ENCODE measurements at regions not wholly inside any gene's neighbourhood (a gene's known extent, or its start where the extent isn't known, plus 50 kb on each side); places are given as distances from the start of the nearest gene placed in this dataset.

GRCh38 chr13:33710924-33711323, 107.0 kb upstream of the RFC3 start:
- Histone ChIP-seq H3K27ac (ENCODE audit: low read length) (no peak overlapping the region), H3K27me3 (ENCODE audit: control insufficient read depth, insufficient read depth, low read length) (no peaks in the 10 kb centered on the region), H3K36me3 (ENCODE audit: control insufficient read depth, insufficient read depth, low read length) (no peaks in the 10 kb centered on the region), H3K4me3 (ENCODE audit: low read depth in 2 of 2, low read length in 2 of 2) (no peak overlapping the region), H3K4me1 (ENCODE audit: control insufficient read depth, insufficient read depth, low read length) (no peaks in the 10 kb centered on the region), H3K9me3 (ENCODE audit: control insufficient read depth, insufficient read depth, low read depth, low read length) (no peaks in the 10 kb centered on the region)
- ATAC-seq, result no peak
- intact Hi-C loops (cut with micrococcal nuclease; ENCODE audit: unreplicated experiment), result no loop called here
- in situ Hi-C loops (cut with HindIII; ENCODE audit: low pct_unique_long_range_greater_than_20kb, low sequenced_read_pairs), result no loop called here
- BruUV-seq (replicated peaks), result no TSS peak
- TF ChIP-seq POLR2AphosphoS5 (IDR thresholded peaks at IDR 0.05; ENCODE audit: low read depth, low read length) (no peak), SIN3A (IDR thresholded peaks at IDR 0.05; ENCODE audit: borderline replicate concordance, insufficient read depth, low read depth, low read length) (no peak), REST (IDR thresholded peaks at IDR 0.05; ENCODE audit: insufficient read depth in 1 of 2, low read depth in 2 of 2, low read length in 1 of 2) (no peak), TCF7L2 (IDR thresholded peaks at IDR 0.05; ENCODE audit: low read depth, low read length) (no peak), CTCF (IDR thresholded peaks at IDR 0.05) (no peak)
- POLR2A ChIA-PET, result no interaction called here
- CTCF ChIA-PET, result no interaction called here
- DNase-seq (ENCODE audit: low read depth, low spot score), result no peak

GRCh38 chr13:33711436-33711835, 106.5 kb upstream of the RFC3 start:
- POLR2A ChIA-PET, result no interaction called here
- H3K27ac ChIP-seq (ENCODE audit: low read length), result no peak overlapping the region
- no peaks in the 10 kb centered on the region for H3K4me1 ChIP-seq (ENCODE audit: control insufficient read depth, insufficient read depth, low read length)
- H3K9me3 ChIP-seq (ENCODE audit: control insufficient read depth, insufficient read depth, low read depth, low read length), result no peaks in the 10 kb centered on the region
- TF ChIP-seq POLR2AphosphoS5 (IDR thresholded peaks at IDR 0.05; ENCODE audit: low read depth, low read length), result no peak
- TF ChIP-seq REST (IDR thresholded peaks at IDR 0.05; ENCODE audit: insufficient read depth in 1 of 2, low read depth in 2 of 2, low read length in 1 of 2), result no peak
- no peak for TF ChIP-seq SIN3A (IDR thresholded peaks at IDR 0.05; ENCODE audit: borderline replicate concordance, insufficient read depth, low read depth, low read length)
- TF ChIP-seq CTCF (IDR thresholded peaks at IDR 0.05), result no peak
- no peak for TF ChIP-seq TCF7L2 (IDR thresholded peaks at IDR 0.05; ENCODE audit: low read depth, low read length)
- intact Hi-C loops (cut with micrococcal nuclease; ENCODE audit: unreplicated experiment), result no loop called here
- CTCF ChIA-PET, result no interaction called here
- H3K27me3 ChIP-seq (ENCODE audit: control insufficient read depth, insufficient read depth, low read length), result no peaks in the 10 kb centered on the region
- DNase-seq (ENCODE audit: low read depth, low spot score), result no peak
- H3K4me3 ChIP-seq (ENCODE audit: low read depth in 2 of 2, low read length in 2 of 2), result no peak overlapping the region
- no peak for ATAC-seq
- in situ Hi-C loops (cut with HindIII; ENCODE audit: low pct_unique_long_range_greater_than_20kb, low sequenced_read_pairs), result no loop called here
- BruUV-seq (replicated peaks), result no TSS peak
- H3K36me3 ChIP-seq (ENCODE audit: control insufficient read depth, insufficient read depth, low read length), result no peaks in the 10 kb centered on the region

Measured in Panc1 (cell line).